IMR-90 (cell line): ENCODE measurements at regions not wholly inside any gene's neighbourhood (a gene's known extent, or its start where the extent isn't known, plus 50 kb on each side); places are given as distances from the start of the nearest gene placed in this dataset.
"Not testable (repeated sequence)": the region's sequence is repeated elsewhere in the genome, so short reads cannot be mapped to it uniquely, and the experiment has no call there.

ENCODE experiments used
- ATAC-seq: fragments of 200-7000 bp; cut with Tn5 transposase; 2 replicates; pipeline ENCODE4 v1.9.1; 2020; ENCODE audit warnings: low read depth, mild to moderate bottlenecking, moderate library complexity
- BruUV-seq: library from RNA; stranded (reverse); fragments of 400-500 nt; replicated peaks from 2 replicates; lab custom pipeline; 2021; lab: Mats Ljungman, UMichigan
- CTCF ChIA-PET: fragments of 300-600 bp; formaldehyde crosslinking; extraction: SDS; loops from one replicate; lab custom pipeline; 2021; ENCODE audit warnings: antibody characterized with exemption; lab: Yijun Ruan, JAX
- POLR2A ChIA-PET: fragments of 300-600 bp; sonication (Branson Sonifier 250); formaldehyde crosslinking; loops from one replicate; lab custom pipeline; 2022; ENCODE audit warnings: antibody characterized with exemption; ENCODE audit not compliant: unreplicated experiment; lab: Charles Lee
- DNase-seq: peaks from one replicate; pipeline ENCODE4 v3.0.0; 2013
- H2AFZ ChIP-seq: replicated peaks from 2 replicates; pipeline ENCODE3; 2013; ENCODE audit warnings: low read length, mild to moderate bottlenecking; ENCODE audit not compliant: poor library complexity
- H2AK5ac ChIP-seq: 2 replicates; pipeline ENCODE4 v1.6.1; 2013; ENCODE audit warnings: low read depth, low read length, inconsistent platforms
- H2AK9ac ChIP-seq: replicated peaks from 2 replicates; pipeline ENCODE3; 2013; ENCODE audit warnings: mild to moderate bottlenecking, low read depth, low read length, moderate library complexity; ENCODE audit not compliant: poor library complexity
- H2BK120ac ChIP-seq: 2 replicates; pipeline ENCODE4 v1.6.1; 2013; ENCODE audit warnings: low read depth, low read length, inconsistent platforms
- H2BK15ac ChIP-seq: 3 replicates; pipeline ENCODE4 v1.6.1; 2013; ENCODE audit warnings: low read depth, low read length, inconsistent platforms
- H2BK20ac ChIP-seq: 2 replicates; pipeline ENCODE4 v1.6.1; 2013; ENCODE audit warnings: low read depth, mild to moderate bottlenecking, inconsistent platforms, low read length, moderate library complexity
- H2BK5ac ChIP-seq: 2 replicates; pipeline ENCODE4 v1.6.1; 2013; ENCODE audit warnings: mild to moderate bottlenecking, low read depth, low read length, inconsistent platforms; ENCODE audit not compliant: poor library complexity, severe bottlenecking
- H3K14ac ChIP-seq: replicated peaks from 2 replicates; pipeline ENCODE4 v1.6.1; 2013; ENCODE audit warnings: low read depth, low read length, inconsistent platforms
- H3K18ac ChIP-seq: 2 replicates; pipeline ENCODE4 v1.6.1; 2013; ENCODE audit warnings: low read depth, low read length, control low read depth
- H3K23ac ChIP-seq: 2 replicates; pipeline ENCODE4 v1.6.1; 2013; ENCODE audit warnings: low read depth, low read length, inconsistent platforms
- H3K27ac ChIP-seq: 2 replicates; pipeline ENCODE4 v1.5.1; 2013; ENCODE audit warnings: mild to moderate bottlenecking, control low read depth, low read length; ENCODE audit not compliant: insufficient read depth
- H3K27me3 ChIP-seq: 2 replicates; pipeline ENCODE4 v1.6.1; 2013; ENCODE audit warnings: low read length; ENCODE audit not compliant: control insufficient read depth, insufficient read depth
- H3K36me3 ChIP-seq: 2 replicates; pipeline ENCODE4 v1.6.1; 2013; ENCODE audit warnings: low read length, mixed read lengths; ENCODE audit not compliant: control insufficient read depth, insufficient read depth
- H3K4ac ChIP-seq: 2 replicates; pipeline ENCODE4 v1.6.1; 2013; ENCODE audit warnings: low read depth, low read length, inconsistent platforms
- H3K4me1 ChIP-seq: 2 replicates; pipeline ENCODE4 v1.6.1; 2013; ENCODE audit warnings: low read length, mixed read lengths; ENCODE audit not compliant: control insufficient read depth, insufficient read depth
- H3K4me2 ChIP-seq: 2 replicates; pipeline ENCODE4 v1.6.1; 2013; ENCODE audit warnings: low read depth, mild to moderate bottlenecking, control low read depth, low read length, moderate library complexity
- H3K4me3 ChIP-seq: 2 replicates; pipeline ENCODE4 v1.5.1; 2013; ENCODE audit warnings: low read depth, mild to moderate bottlenecking, control low read depth, low read length, moderate library complexity; ENCODE audit not compliant: insufficient read depth
- H3K56ac ChIP-seq: 2 replicates; pipeline ENCODE4 v1.6.1; 2013; ENCODE audit warnings: low read length, inconsistent platforms; ENCODE audit not compliant: insufficient read depth; ENCODE audit errors: extremely low read depth
- H3K79me1 ChIP-seq, 2 experiments: 2 replicates each; pipeline ENCODE4 v1.6.1; 2013; ENCODE audit warnings: low read length in 2 of 2, inconsistent platforms in 1 of 2, low read depth in 1 of 2
- H3K9ac ChIP-seq: 2 replicates; pipeline ENCODE4 v1.6.1; 2013; ENCODE audit warnings: low read depth, low read length, control low read depth
- H3K9me1 ChIP-seq: 2 replicates; pipeline ENCODE4 v1.6.1; 2013; ENCODE audit warnings: low read length, inconsistent platforms; ENCODE audit not compliant: insufficient read depth
- H3K9me3 ChIP-seq: 2 replicates; pipeline ENCODE4 v1.6.1; 2013; ENCODE audit warnings: low read length; ENCODE audit not compliant: control insufficient read depth, insufficient read depth
- H4K20me1 ChIP-seq: 2 replicates; pipeline ENCODE4 v1.6.1; 2013; ENCODE audit warnings: low read length, inconsistent platforms; ENCODE audit not compliant: insufficient read depth
- H4K5ac ChIP-seq: 2 replicates; pipeline ENCODE4 v1.6.1; 2013; ENCODE audit warnings: mild to moderate bottlenecking, low read depth, low read length, control low read depth
- H4K8ac ChIP-seq, 2 experiments: 2 replicates each; pipeline ENCODE4 v1.6.1; 2013; ENCODE audit warnings: low read depth in 2 of 2, low read length in 2 of 2, control low read depth in 1 of 2, inconsistent platforms in 1 of 2
- H4K91ac ChIP-seq: 2 replicates; pipeline ENCODE4 v1.6.1; 2013; ENCODE audit warnings: low read depth, low read length, inconsistent platforms; ENCODE audit not compliant: insufficient read depth
- WGBS, 2 experiments: methylation state at CpG; one replicate each; pipeline versions ENCODE4 v1.1.5 to v1.1.7; 2013; ENCODE audit warnings: missing lambda C conversion rate in 2 of 2; ENCODE audit not compliant: insufficient read length in 1 of 2; ENCODE audit errors: extremely low coverage in 2 of 2; 5-methylcytosine and 5-hydroxymethylcytosine counted together
- dilution Hi-C: fragments of 300-500 bp; cut with HindIII; formaldehyde crosslinking; loops from one replicate; pipeline ENCODE4 v1.14.3; 2018; ENCODE audit warnings: low sequenced_read_pairs; ENCODE audit not compliant: unreplicated experiment
- in situ Hi-C: fragments of 300-500 bp; cut with MboI; formaldehyde crosslinking; loops from 3 replicates; pipeline ENCODE4 v1.14.3; 2019; ENCODE audit warnings: low sequenced_read_pairs, inconsistent platforms, mixed read lengths
- intact Hi-C: fragments of 100-400 bp; cut with micrococcal nuclease; formaldehyde crosslinking; loops from 2 replicates; pipeline ENCODE4 v1.10.0; 2022

GRCh38 chrX:138264095-138264494 lies 447.4 kb downstream of the FGF13 start:
- H2BK20ac ChIP-seq, CTCF ChIA-PET: not testable (repeated sequence)

More at GRCh38 chrX:138264095-138264494, 447.4 kb downstream of the FGF13 start:
- H3K4me3 ChIP-seq, H3K36me3 ChIP-seq, POLR2A ChIA-PET, H3K4ac ChIP-seq, H3K9ac ChIP-seq, H2BK120ac ChIP-seq, H3K18ac ChIP-seq, H2BK5ac ChIP-seq, H4K8ac ChIP-seq, H4K5ac ChIP-seq, H3K27ac ChIP-seq, ATAC-seq, H3K56ac ChIP-seq, intact Hi-C loops, H3K9me1 ChIP-seq, H3K14ac ChIP-seq, H2AFZ ChIP-seq, H3K23ac ChIP-seq, in situ Hi-C loops, H4K91ac ChIP-seq, H3K27me3 ChIP-seq, H2AK5ac ChIP-seq, dilution Hi-C loops, H2BK15ac ChIP-seq, H2AK9ac ChIP-seq, DNase-seq, H4K20me1 ChIP-seq, H3K4me1 ChIP-seq, H3K9me3 ChIP-seq, H3K79me1 ChIP-seq, BruUV-seq, H3K4me2 ChIP-seq: not testable (repeated sequence)
- no CpG with 5 or more reads among the region's 5 CpGs for WGBS, 2 experiments
